Gastroesophageal sphincter (tissue), 4 donors: ENCODE measurements at regions not wholly inside any gene's neighbourhood (a gene's known extent, or its start where the extent isn't known, plus 50 kb on each side); places are given as distances from the start of the nearest gene placed in this dataset.

Experiments
- ATAC-seq: fragments of 150-250 bp; one replicate; pipeline ENCODE4 v1.9.1; 2016; ENCODE audit warnings: mild to moderate bottlenecking, moderate library complexity
- H3K27ac ChIP-seq, 4 donors: fragments of 200-600 bp; sonication (generic) in 3 of 4; 1 replicate in 3 of 4; 2 replicates in 1 of 4; pipeline ENCODE4 v1.5.1; 2016 to 2019
- H3K27me3 ChIP-seq: fragments of 200-600 bp; sonication (generic); one replicate; pipeline ENCODE4 v1.5.1; 2019
- H3K36me3 ChIP-seq, 2 donors: fragments of 200-600 bp; sonication (generic); one replicate each; pipeline ENCODE4 v1.5.1; 2019; ENCODE audit warnings: control low read depth in 1 of 2
- H3K4me1 ChIP-seq, 3 donors: fragments of 200-600 bp; sonication (generic); 1 replicate in 2 of 3; 2 replicates in 1 of 3; pipeline ENCODE4 v1.5.1; 2016 to 2019; ENCODE audit warnings: control low read depth in 2 of 3
- H3K4me3 ChIP-seq, 2 donors: fragments of 200-600 bp; sonication (generic); one replicate each; pipeline ENCODE4 v1.5.1; 2019; ENCODE audit warnings: mild to moderate bottlenecking in 1 of 2, moderate library complexity in 1 of 2
- H3K9me3 ChIP-seq, 3 donors: fragments of 200-600 bp; sonication (generic); one replicate each; pipeline ENCODE4 v1.5.1; 2017 to 2019; ENCODE audit warnings: control low read depth in 2 of 3
- CTCF ChIP-seq, 4 experiments: fragments of 200-600 bp in 2 of 4; fragments of 450-650 bp in 2 of 4; sonication (generic) in 1 of 4; IDR thresholded peaks; one replicate each; pipeline ENCODE4 v1.5.1; 2017 to 2019; ENCODE audit warnings: antibody characterized with exemption in 4 of 4, mild to moderate bottlenecking in 2 of 4, moderate library complexity in 2 of 4
- EP300 ChIP-seq: sonication (generic); formaldehyde crosslinking; IDR thresholded peaks from one replicate; pipeline ENCODE4 v1.6.1; 2017; ENCODE audit warnings: antibody characterized with exemption, mild to moderate bottlenecking
- POLR2A ChIP-seq, 2 donors: fragments of 450-650 bp; IDR thresholded peaks; one replicate each; pipeline ENCODE4 v1.6.1; 2017; ENCODE audit warnings: antibody characterized with exemption in 2 of 2, mild to moderate bottlenecking in 2 of 2, moderate library complexity in 1 of 2
- POLR2AphosphoS5 ChIP-seq: sonication (generic); formaldehyde crosslinking; IDR thresholded peaks from one replicate; pipeline ENCODE4 v1.6.1; 2017; ENCODE audit warnings: antibody characterized with exemption
- WGBS, 2 donors: methylation state at CpG; one replicate each; pipeline ENCODE4 v1.1.5; 2018; ENCODE audit warnings: low coverage in 1 of 2; 5-methylcytosine and 5-hydroxymethylcytosine counted together

GRCh38 chr22:47797342-47797945, 1035.0 kb downstream of the TBC1D22A start:
- WGBS, 2 donors, result 20 to 79% methylated on average over 1 to 6 of the region's 6 CpGs
- no peak for TF ChIP-seq EP300
- no peak for TF ChIP-seq POLR2AphosphoS5
- TF ChIP-seq CTCF (IDR thresholded peaks at IDR 0.05), result no peak
- no peak for TF ChIP-seq POLR2A (IDR thresholded peaks at IDR 0.05)
- ATAC-seq, result no peak
- H3K4me1 ChIP-seq, result no peaks in the 10 kb centered on the region
- H3K9me3 ChIP-seq, result peaks cover 0 to 16% (median 0%) of the 10 kb centered on the region in 3 donors
- H3K27ac ChIP-seq, result no peak overlapping the region
- no peak overlapping the region for H3K4me3 ChIP-seq
- H3K27me3 ChIP-seq, result peaks cover 13% of the 10 kb centered on the region
- no peaks in the 10 kb centered on the region for H3K36me3 ChIP-seq

- no peak for ATAC-seq
- Histone ChIP-seq H3K9me3 (peaks cover 0 to 16% (median 0%) of the 10 kb centered on the region in 3 donors), H3K27me3 (peaks cover 7% of the 10 kb centered on the region), H3K4me1 (no peaks in the 10 kb centered on the region), H3K27ac (no peak overlapping the region), H3K4me3 (no peak overlapping the region), H3K36me3 (no peaks in the 10 kb centered on the region)
- WGBS, 2 donors, result 86 to 93% methylated on average over 1 to 3 of the region's 11 CpGs
- TF ChIP-seq POLR2AphosphoS5, result no peak
- no peak for TF ChIP-seq EP300
- TF ChIP-seq CTCF (IDR thresholded peaks at IDR 0.05), result no peak
- TF ChIP-seq POLR2A (IDR thresholded peaks at IDR 0.05), result no peak
Observed at GRCh38 chr22:47796128-47796908, 1033.9 kb downstream of the TBC1D22A start.

GRCh38 chr22:47795477-47796127, 1033.2 kb downstream of the TBC1D22A start:
- WGBS, 2 donors, result 84 to 87% methylated on average over 3 to 7 of the region's 10 CpGs
- H3K4me1 ChIP-seq, result no peaks in the 10 kb centered on the region

GRCh38 chr22:47794851-47795250, 1032.4 kb downstream of the TBC1D22A start:
- peaks cover 6% of the 10 kb centered on the region for H3K27me3 ChIP-seq
- H3K4me1 ChIP-seq, result no peaks in the 10 kb centered on the region
- ATAC-seq, result no peak
- H3K27ac ChIP-seq, result no peak overlapping the region
- no peak overlapping the region for H3K4me3 ChIP-seq
- 41 to 80% methylated on average over 1 to 2 of the region's 10 CpGs for WGBS, 2 donors
- TF ChIP-seq CTCF (IDR thresholded peaks at IDR 0.05) (no peak), POLR2A (IDR thresholded peaks at IDR 0.05) (no peak), EP300 (no peak), POLR2AphosphoS5 (no peak)
- H3K9me3 ChIP-seq, result peaks cover 0 to 16% (median 0%) of the 10 kb centered on the region in 3 donors
- H3K36me3 ChIP-seq, result no peaks in the 10 kb centered on the region

More at GRCh38 chr22:47795477-47796127, 1033.2 kb downstream of the TBC1D22A start:
- H3K27ac ChIP-seq, result no peak overlapping the region
- no peak for TF ChIP-seq POLR2A (IDR thresholded peaks at IDR 0.05)
- TF ChIP-seq EP300, result no peak
- TF ChIP-seq CTCF (IDR thresholded peaks at IDR 0.05), result no peak
- TF ChIP-seq POLR2AphosphoS5, result no peak
- H3K4me3 ChIP-seq, result no peak overlapping the region
- H3K9me3 ChIP-seq, result peaks cover 0 to 16% (median 0%) of the 10 kb centered on the region in 3 donors
- no peaks in the 10 kb centered on the region for H3K36me3 ChIP-seq
- peaks cover 6% of the 10 kb centered on the region for H3K27me3 ChIP-seq
- ATAC-seq, result no peak
